ENCODE measurements at regions not wholly inside any gene's neighbourhood (a gene's known extent, or its start where the extent isn't known, plus 50 kb on each side); places are given as distances from the start of the nearest gene placed in this dataset.

DNA sequence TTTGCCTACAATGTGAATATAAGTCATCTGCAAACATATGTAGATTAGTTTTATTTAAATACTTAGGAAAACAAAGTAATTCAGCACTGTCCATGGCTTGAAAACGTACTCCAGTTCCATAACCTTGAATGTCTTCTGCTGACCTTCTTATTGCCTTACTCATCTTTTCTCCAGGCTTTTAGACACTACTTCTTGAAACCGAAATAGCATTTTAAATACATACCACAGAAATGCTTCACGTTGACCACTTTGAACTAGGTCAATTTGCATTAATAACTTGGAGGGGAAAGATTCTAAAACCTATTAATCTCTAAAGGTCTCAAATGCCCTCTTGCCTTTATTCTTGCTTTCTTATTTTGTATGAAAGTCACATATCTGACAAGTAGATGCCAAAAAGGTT, 995.4 kb upstream of the ACO1 start:
- BruUV-seq (replicated peaks): no TSS peak

More for the DNA sequence above, 995.4 kb upstream of the ACO1 start:
- Histone ChIP-seq H3K9me1 (ENCODE audit: control insufficient read depth, insufficient read depth, low read length) (no peaks in the 10 kb centered on the region), H2AFZ (ENCODE audit: low read depth, low read length) (no peak overlapping the region), H3K9me3 (replicated peaks; ENCODE audit: control insufficient read depth, insufficient read depth, low read depth, low read length) (no peaks in the 10 kb centered on the region), H3K36me3 (ENCODE audit: control insufficient read depth, insufficient read depth, low read length) (no peaks in the 10 kb centered on the region), H3K4me2 (ENCODE audit: insufficient read depth, low read length) (no peak overlapping the region), H3K4me1 (replicated peaks in 1 of 2; ENCODE audit: control insufficient read depth in 2 of 2, insufficient read depth in 2 of 2, low read length in 2 of 2) (no peaks in the 10 kb centered on the region), H3K27ac (ENCODE audit: extremely low read depth, low read depth, low read length) (no peak overlapping the region), H4K20me1 (replicated peaks; ENCODE audit: control insufficient read depth, insufficient read depth, low read length) (no peaks in the 10 kb centered on the region), H3K79me2 (ENCODE audit: control insufficient read depth, insufficient read depth, low read length) (no peaks in the 10 kb centered on the region), H3K4me3 (no peak overlapping the region), H3K9ac (ENCODE audit: insufficient read depth in 1 of 2, low read depth in 2 of 2, low read length in 2 of 2) (no peak overlapping the region), H3K27me3 (ENCODE audit: control insufficient read depth in 2 of 2, insufficient read depth in 2 of 2, low read length in 2 of 2) (no peaks in the 10 kb centered on the region)
- CTCF ChIA-PET (ENCODE audit: low intra/inter-chr PET ratio): no interaction called here
- no CpG with 5 or more reads among the region's 3 CpGs for WGBS (ENCODE audit: insufficient coverage, low coverage, missing lambda C conversion rate)
- TF ChIP-seq SMARCC2 (IDR thresholded peaks at IDR 0.05; ENCODE audit: low read depth): no peak
- no peak for TF ChIP-seq FOXK2 (conservative IDR thresholded peaks at IDR 0.05 in 1 of 2, IDR thresholded peaks at IDR 0.05 in 1 of 2; ENCODE audit: low read depth in 2 of 2)
- TF ChIP-seq, protein P1, sequence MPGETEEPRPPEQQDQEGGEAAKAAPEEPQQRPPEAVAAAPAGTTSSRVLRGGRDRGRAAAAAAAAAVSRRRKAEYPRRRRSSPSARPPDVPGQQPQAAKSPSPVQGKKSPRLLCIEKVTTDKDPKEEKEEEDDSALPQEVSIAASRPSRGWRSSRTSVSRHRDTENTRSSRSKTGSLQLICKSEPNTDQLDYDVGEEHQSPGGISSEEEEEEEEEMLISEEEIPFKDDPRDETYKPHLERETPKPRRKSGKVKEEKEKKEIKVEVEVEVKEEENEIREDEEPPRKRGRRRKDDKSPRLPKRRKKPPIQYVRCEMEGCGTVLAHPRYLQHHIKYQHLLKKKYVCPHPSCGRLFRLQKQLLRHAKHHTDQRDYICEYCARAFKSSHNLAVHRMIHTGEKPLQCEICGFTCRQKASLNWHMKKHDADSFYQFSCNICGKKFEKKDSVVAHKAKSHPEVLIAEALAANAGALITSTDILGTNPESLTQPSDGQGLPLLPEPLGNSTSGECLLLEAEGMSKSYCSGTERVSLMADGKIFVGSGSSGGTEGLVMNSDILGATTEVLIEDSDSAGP (CRISPR knock-in tag; IDR thresholded peaks at IDR 0.05): no peak
- no peak for TF ChIP-seq ZNF395 (CRISPR knock-in tag; IDR thresholded peaks at IDR 0.05)
- TF ChIP-seq PCBP2 (IDR thresholded peaks at IDR 0.05; ENCODE audit: low read depth, low read length, poor library complexity, severe bottlenecking): no peak
- no peak for TF ChIP-seq ZFPM2 (CRISPR knock-in tag; IDR thresholded peaks at IDR 0.05)
- TF ChIP-seq, protein P2, sequence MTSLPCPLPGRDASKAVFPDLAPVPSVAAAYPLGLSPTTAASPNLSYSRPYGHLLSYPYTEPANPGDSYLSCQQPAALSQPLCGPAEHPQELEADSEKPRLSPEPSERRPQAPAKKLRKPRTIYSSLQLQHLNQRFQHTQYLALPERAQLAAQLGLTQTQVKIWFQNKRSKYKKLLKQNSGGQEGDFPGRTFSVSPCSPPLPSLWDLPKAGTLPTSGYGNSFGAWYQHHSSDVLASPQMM (CRISPR knock-in tag; IDR thresholded peaks at IDR 0.05): no peak
- TF ChIP-seq KAT7 (CRISPR knock-in tag; IDR thresholded peaks at IDR 0.05; ENCODE audit: borderline replicate concordance): no peak
- intact Hi-C loops (cut with micrococcal nuclease): no loop called here
- POLR2A ChIA-PET: no interaction called here
- DNase-seq (ENCODE audit: extremely low read depth in 1 of 4, low spot score in 3 of 4) (no peak), ATAC-seq (no peak), FAIRE-seq (no peak)
- in situ Hi-C loops (cut with MboI): no loop called here

Measured in K562 (cell line).